SK-N-SH treated with all-trans-retinoic acid at 6 μM for 48 hours (cell line): ENCODE measurements at regions not wholly inside any gene's neighbourhood (a gene's known extent, or its start where the extent isn't known, plus 50 kb on each side); places are given as distances from the start of the nearest gene placed in this dataset.

ENCODE experiments used
- ATAC-seq: fragments of 200-7000 bp; cut with Tn5 transposase; 3 replicates; pipeline ENCODE4 v1.9.1; 2020; ENCODE audit warnings: mild to moderate bottlenecking, moderate library complexity
- ARNTL ChIP-seq: fragments of 450-650 bp; formaldehyde crosslinking; IDR thresholded peaks from 2 replicates; pipeline ENCODE4 v1.5.0; 2020; ENCODE audit warnings: low read depth, mild to moderate bottlenecking, moderate library complexity, borderline replicate concordance
- BACH2 ChIP-seq: fragments of 250-450 bp; sonication (Bioruptor Pico); IDR thresholded peaks from 2 replicates; pipeline ENCODE4 v1.9.0; 2021; ENCODE audit warnings: mild to moderate bottlenecking, borderline replicate concordance
- CREB5 ChIP-seq: fragments of 250-450 bp; sonication (Bioruptor Pico); IDR thresholded peaks from 2 replicates; pipeline ENCODE4 v1.5.1; 2020; ENCODE audit warnings: low read depth, mild to moderate bottlenecking, moderate library complexity
- GLIS3 ChIP-seq: fragments of 250-450 bp; sonication (Bioruptor Pico); IDR thresholded peaks from 2 replicates; pipeline ENCODE4 v1.5.0; 2020; ENCODE audit warnings: mild to moderate bottlenecking, moderate library complexity
- ISL1 ChIP-seq: fragments of 250-450 bp; sonication (Bioruptor Pico); IDR thresholded peaks from 2 replicates; pipeline ENCODE4 v2.1.2; 2022; ENCODE audit warnings: mild to moderate bottlenecking, moderate library complexity
- OSR1 ChIP-seq: fragments of 250-450 bp; sonication (Bioruptor Pico); IDR thresholded peaks from 2 replicates; pipeline ENCODE4 v1.8.0; 2022; ENCODE audit warnings: moderate library complexity, mild to moderate bottlenecking, inconsistent platforms
- POU6F1 ChIP-seq: fragments of 250-450 bp; sonication (Bioruptor Pico); IDR thresholded peaks from 2 replicates; pipeline ENCODE4 v1.8.0; 2021; ENCODE audit warnings: low read depth, mild to moderate bottlenecking, moderate library complexity, borderline replicate concordance
- PPARA ChIP-seq: fragments of 250-450 bp; sonication (Bioruptor Pico); IDR thresholded peaks from 2 replicates; pipeline ENCODE4 v1.5.0; 2020; ENCODE audit warnings: mild to moderate bottlenecking, borderline replicate concordance
- RARB ChIP-seq: fragments of 250-450 bp; sonication (Bioruptor Pico); IDR thresholded peaks from 2 replicates; pipeline ENCODE4 v1.8.0; 2021; ENCODE audit warnings: mild to moderate bottlenecking, moderate library complexity
- SNAI2 ChIP-seq: fragments of 250-450 bp; sonication (Bioruptor Pico); IDR thresholded peaks from 2 replicates; pipeline ENCODE4 v1.5.0; 2020; ENCODE audit warnings: mild to moderate bottlenecking, moderate library complexity
- TCF4 ChIP-seq: fragments of 250-450 bp; sonication (Bioruptor Pico); IDR thresholded peaks from 2 replicates; pipeline ENCODE4 v1.8.0; 2021; ENCODE audit warnings: mild to moderate bottlenecking, moderate library complexity, borderline replicate concordance
- TOX ChIP-seq: fragments of 250-450 bp; sonication (Bioruptor Pico); IDR thresholded peaks from 2 replicates; pipeline ENCODE4 v1.8.0; 2021; ENCODE audit warnings: mild to moderate bottlenecking, moderate library complexity, borderline replicate concordance
- ZC3H10 ChIP-seq: fragments of 250-450 bp; sonication (Bioruptor Pico); IDR thresholded peaks from 2 replicates; pipeline ENCODE4 v1.5.1; 2021; ENCODE audit warnings: mild to moderate bottlenecking, moderate library complexity
- ZFP3 ChIP-seq: fragments of 250-450 bp; sonication (Bioruptor Pico); IDR thresholded peaks from 2 replicates; pipeline ENCODE4 v1.5.0; 2020; ENCODE audit warnings: mild to moderate bottlenecking, moderate library complexity
- ZFP30 ChIP-seq: fragments of 450-650 bp; formaldehyde crosslinking; IDR thresholded peaks from 2 replicates; pipeline ENCODE4 v1.5.0; 2022; ENCODE audit warnings: mild to moderate bottlenecking, moderate library complexity
- ZNF565 ChIP-seq: fragments of 450-650 bp; formaldehyde crosslinking; conservative IDR thresholded peaks from 2 replicates; pipeline ENCODE4 v1.5.0; 2020; ENCODE audit warnings: low read depth, mild to moderate bottlenecking, moderate library complexity
- ZNF70 ChIP-seq: fragments of 450-650 bp; formaldehyde crosslinking; IDR thresholded peaks from 2 replicates; pipeline ENCODE4 v1.5.0; 2020; ENCODE audit warnings: mild to moderate bottlenecking, moderate library complexity
- ZNF8 ChIP-seq: fragments of 450-650 bp; formaldehyde crosslinking; IDR thresholded peaks from 2 replicates; pipeline ENCODE4 v1.5.0; 2020; ENCODE audit warnings: mild to moderate bottlenecking, moderate library complexity
- TF ChIP-seq, protein P1 (sequence below): fragments of 250-450 bp; sonication (Bioruptor Pico); IDR thresholded peaks from 2 replicates; pipeline ENCODE4 v1.5.1; 2021; ENCODE audit warnings: mild to moderate bottlenecking, moderate library complexity
- TF ChIP-seq, protein P2 (sequence below): fragments of 250-450 bp; sonication (Bioruptor Pico); IDR thresholded peaks from 2 replicates; pipeline ENCODE4 v1.8.0; 2020; ENCODE audit warnings: mild to moderate bottlenecking, moderate library complexity, borderline replicate concordance
- TF ChIP-seq, protein P3 (sequence below): fragments of 250-450 bp; sonication (Bioruptor Pico); IDR thresholded peaks from 2 replicates; pipeline ENCODE4 v1.5.0; 2020; ENCODE audit warnings: mild to moderate bottlenecking, moderate library complexity

DNA sequence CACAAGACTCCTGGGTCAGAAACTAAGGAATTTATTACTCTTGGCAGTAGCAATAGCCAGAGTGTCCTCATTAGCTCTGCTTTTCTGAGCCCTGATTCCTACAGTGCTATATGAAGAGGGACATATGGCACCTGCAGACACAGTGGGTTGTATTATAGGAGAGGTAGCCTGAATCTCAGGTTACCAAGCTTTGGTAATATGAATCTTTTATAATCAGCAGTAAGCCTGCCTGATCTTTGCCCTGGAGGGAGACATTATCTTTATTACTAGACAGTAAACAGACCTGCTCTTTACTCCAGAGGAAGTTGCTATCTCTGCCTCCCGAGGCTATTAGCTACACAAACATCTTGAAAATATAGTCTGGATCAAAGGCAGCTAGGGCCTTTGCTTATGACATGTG is 62.5 kb upstream of the HOPX start:
- no peak for ATAC-seq

DNA sequence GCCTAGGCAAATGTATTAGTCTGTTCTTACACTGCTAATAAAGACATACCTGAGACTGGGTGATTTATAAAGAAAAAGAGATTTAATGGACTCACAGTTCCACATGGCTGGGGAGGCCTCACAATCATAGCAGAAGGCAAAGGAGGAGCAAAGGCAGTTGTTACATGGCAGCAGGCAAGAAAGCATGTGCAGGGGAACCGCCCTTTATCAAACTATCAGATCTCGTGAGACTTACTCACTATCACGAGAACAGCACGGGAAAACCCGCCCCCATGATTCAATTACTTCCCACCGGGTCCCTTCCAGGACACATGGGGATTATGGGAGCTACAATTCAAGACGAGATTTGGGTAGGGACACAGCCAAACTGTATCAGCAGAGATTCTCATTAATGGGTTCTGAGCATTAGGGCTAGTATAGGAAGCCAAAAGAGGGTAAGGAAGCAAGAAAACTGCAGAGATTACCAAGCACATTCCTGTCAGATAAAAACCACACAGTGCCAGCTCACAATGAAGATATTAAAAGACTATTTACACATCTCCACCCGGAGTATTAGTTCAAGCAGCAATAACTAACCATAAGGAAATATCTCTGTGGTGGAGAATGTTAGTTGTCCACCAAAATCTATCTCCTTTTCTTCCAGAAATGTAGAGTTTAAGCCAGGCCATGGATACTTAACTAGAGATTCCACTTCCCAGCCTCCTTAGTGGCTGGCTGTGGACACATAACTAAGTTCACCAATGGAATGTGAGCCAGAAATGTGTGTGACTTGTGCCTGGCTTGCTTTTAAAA is 61.2 kb upstream of the HOPX start:
- no peak for TF ChIP-seq TCF4 (CRISPR knock-in tag)
- TF ChIP-seq CREB5 (CRISPR knock-in tag): no peak
- no peak for TF ChIP-seq POU6F1 (CRISPR knock-in tag)
- no peak for TF ChIP-seq PPARA (CRISPR knock-in tag)
- TF ChIP-seq ARNTL (CRISPR knock-in tag): no peak
- TF ChIP-seq ZNF565 (CRISPR knock-in tag): no peak
- TF ChIP-seq TOX (CRISPR knock-in tag): no peak
- TF ChIP-seq ISL1: no peak
- ATAC-seq: no peak

More for the DNA sequence above, 62.5 kb upstream of the HOPX start:
- TF ChIP-seq PPARA (CRISPR knock-in tag) (no peak), SNAI2 (CRISPR knock-in tag) (no peak), TOX (CRISPR knock-in tag) (no peak), ISL1 (no peak), OSR1 (CRISPR knock-in tag) (no peak), ZNF70 (CRISPR knock-in tag) (no peak), TCF4 (CRISPR knock-in tag) (no peak), BACH2 (no peak), GLIS3 (CRISPR knock-in tag) (no peak), ZC3H10 (no peak)
- TF ChIP-seq, protein P1, sequence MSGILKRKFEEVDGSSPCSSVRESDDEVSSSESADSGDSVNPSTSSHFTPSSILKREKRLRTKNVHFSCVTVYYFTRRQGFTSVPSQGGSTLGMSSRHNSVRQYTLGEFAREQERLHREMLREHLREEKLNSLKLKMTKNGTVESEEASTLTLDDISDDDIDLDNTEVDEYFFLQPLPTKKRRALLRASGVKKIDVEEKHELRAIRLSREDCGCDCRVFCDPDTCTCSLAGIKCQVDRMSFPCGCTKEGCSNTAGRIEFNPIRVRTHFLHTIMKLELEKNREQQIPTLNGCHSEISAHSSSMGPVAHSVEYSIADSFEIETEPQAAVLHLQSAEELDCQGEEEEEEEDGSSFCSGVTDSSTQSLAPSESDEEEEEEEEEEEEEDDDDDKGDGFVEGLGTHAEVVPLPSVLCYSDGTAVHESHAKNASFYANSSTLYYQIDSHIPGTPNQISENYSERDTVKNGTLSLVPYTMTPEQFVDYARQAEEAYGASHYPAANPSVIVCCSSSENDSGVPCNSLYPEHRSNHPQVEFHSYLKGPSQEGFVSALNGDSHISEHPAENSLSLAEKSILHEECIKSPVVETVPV: no peak
- TF ChIP-seq, protein P2, sequence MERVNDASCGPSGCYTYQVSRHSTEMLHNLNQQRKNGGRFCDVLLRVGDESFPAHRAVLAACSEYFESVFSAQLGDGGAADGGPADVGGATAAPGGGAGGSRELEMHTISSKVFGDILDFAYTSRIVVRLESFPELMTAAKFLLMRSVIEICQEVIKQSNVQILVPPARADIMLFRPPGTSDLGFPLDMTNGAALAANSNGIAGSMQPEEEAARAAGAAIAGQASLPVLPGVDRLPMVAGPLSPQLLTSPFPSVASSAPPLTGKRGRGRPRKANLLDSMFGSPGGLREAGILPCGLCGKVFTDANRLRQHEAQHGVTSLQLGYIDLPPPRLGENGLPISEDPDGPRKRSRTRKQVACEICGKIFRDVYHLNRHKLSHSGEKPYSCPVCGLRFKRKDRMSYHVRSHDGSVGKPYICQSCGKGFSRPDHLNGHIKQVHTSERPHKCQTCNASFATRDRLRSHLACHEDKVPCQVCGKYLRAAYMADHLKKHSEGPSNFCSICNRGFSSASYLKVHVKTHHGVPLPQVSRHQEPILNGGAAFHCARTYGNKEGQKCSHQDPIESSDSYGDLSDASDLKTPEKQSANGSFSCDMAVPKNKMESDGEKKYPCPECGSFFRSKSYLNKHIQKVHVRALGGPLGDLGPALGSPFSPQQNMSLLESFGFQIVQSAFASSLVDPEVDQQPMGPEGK (CRISPR knock-in tag): no peak
- TF ChIP-seq, all 23 proteins: peak for 0

DNA sequence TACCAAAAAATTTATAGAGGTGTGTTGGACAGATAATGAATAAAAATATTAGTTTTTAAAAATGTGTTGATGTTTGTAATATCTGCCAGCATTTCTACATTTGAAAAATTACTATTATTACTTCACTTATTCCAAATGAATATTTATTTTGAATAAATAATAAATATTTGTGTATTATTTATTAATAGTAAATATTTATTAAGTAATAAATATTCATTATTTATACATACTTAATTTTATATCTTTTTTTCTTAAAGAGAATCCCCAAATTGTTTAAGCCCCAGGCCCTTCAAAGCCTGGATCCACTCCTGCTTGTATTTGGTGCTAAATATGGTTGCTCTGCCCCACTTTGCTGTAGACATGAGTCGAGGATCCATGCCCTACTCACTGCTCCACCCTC is 60.5 kb upstream of the HOPX start:
- TF ChIP-seq TCF4 (CRISPR knock-in tag) (no peak), ZC3H10 (no peak), ZNF8 (CRISPR knock-in tag) (no peak), ZNF565 (CRISPR knock-in tag) (no peak), ISL1 (no peak), ZFP3 (CRISPR knock-in tag) (no peak), SNAI2 (CRISPR knock-in tag) (no peak), POU6F1 (CRISPR knock-in tag) (no peak), GLIS3 (CRISPR knock-in tag) (no peak), CREB5 (CRISPR knock-in tag) (no peak), RARB (CRISPR knock-in tag) (no peak), TOX (CRISPR knock-in tag) (no peak), PPARA (CRISPR knock-in tag) (no peak), OSR1 (CRISPR knock-in tag) (no peak), ZNF70 (CRISPR knock-in tag) (no peak), ZFP30 (CRISPR knock-in tag) (no peak), ARNTL (CRISPR knock-in tag) (no peak)
- TF ChIP-seq, protein P3, sequence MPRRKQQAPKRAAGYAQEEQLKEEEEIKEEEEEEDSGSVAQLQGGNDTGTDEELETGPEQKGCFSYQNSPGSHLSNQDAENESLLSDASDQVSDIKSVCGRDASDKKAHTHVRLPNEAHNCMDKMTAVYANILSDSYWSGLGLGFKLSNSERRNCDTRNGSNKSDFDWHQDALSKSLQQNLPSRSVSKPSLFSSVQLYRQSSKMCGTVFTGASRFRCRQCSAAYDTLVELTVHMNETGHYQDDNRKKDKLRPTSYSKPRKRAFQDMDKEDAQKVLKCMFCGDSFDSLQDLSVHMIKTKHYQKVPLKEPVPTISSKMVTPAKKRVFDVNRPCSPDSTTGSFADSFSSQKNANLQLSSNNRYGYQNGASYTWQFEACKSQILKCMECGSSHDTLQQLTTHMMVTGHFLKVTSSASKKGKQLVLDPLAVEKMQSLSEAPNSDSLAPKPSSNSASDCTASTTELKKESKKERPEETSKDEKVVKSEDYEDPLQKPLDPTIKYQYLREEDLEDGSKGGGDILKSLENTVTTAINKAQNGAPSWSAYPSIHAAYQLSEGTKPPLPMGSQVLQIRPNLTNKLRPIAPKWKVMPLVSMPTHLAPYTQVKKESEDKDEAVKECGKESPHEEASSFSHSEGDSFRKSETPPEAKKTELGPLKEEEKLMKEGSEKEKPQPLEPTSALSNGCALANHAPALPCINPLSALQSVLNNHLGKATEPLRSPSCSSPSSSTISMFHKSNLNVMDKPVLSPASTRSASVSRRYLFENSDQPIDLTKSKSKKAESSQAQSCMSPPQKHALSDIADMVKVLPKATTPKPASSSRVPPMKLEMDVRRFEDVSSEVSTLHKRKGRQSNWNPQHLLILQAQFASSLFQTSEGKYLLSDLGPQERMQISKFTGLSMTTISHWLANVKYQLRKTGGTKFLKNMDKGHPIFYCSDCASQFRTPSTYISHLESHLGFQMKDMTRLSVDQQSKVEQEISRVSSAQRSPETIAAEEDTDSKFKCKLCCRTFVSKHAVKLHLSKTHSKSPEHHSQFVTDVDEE: no peak
- TF ChIP-seq, protein P1: no peak
- no peak for ATAC-seq
